KMS-11 (cell line): ENCODE measurements at regions not wholly inside any gene's neighbourhood (a gene's known extent, or its start where the extent isn't known, plus 50 kb on each side); places are given as distances from the start of the nearest gene placed in this dataset.

Experiments
- H2AFZ ChIP-seq: fragments of 200-600 bp; sonication (generic); 2 replicates; pipeline ENCODE4 v1.6.1; 2016; ENCODE audit warnings: antibody characterized with exemption, mixed run types, low read depth
- H3K27ac ChIP-seq: fragments of 200-600 bp; sonication (generic); 2 replicates; pipeline ENCODE4 v1.6.1; 2016; ENCODE audit warnings: mild to moderate bottlenecking, mixed run types
- H3K27me3 ChIP-seq: fragments of 200-600 bp; sonication (generic); 2 replicates; pipeline ENCODE4 v1.6.1; 2017; ENCODE audit warnings: mild to moderate bottlenecking, low read depth, mixed run types, moderate library complexity; ENCODE audit not compliant: insufficient read depth
- H3K36me3 ChIP-seq: fragments of 200-600 bp; sonication (generic); 2 replicates; pipeline ENCODE4 v1.6.1; 2017; ENCODE audit warnings: mild to moderate bottlenecking, mixed run types; ENCODE audit not compliant: insufficient read depth
- H3K4me1 ChIP-seq: fragments of 200-600 bp; sonication (generic); 2 replicates; pipeline ENCODE4 v1.6.1; 2016; ENCODE audit warnings: mild to moderate bottlenecking, low read depth, mixed run types; ENCODE audit not compliant: poor library complexity, severe bottlenecking
- H3K4me2 ChIP-seq: fragments of 200-600 bp; sonication (generic); 2 replicates; pipeline ENCODE4 v1.7.0; 2016; ENCODE audit warnings: mild to moderate bottlenecking, mixed run types
- H3K4me3 ChIP-seq: fragments of 200-600 bp; sonication (generic); IDR thresholded peaks from 2 replicates; pipeline ENCODE4 v1.6.1; 2017; ENCODE audit warnings: low read depth, low read length, mixed read lengths; ENCODE audit not compliant: insufficient read depth
- H3K79me2 ChIP-seq: fragments of 200-600 bp; sonication (generic); 2 replicates; pipeline ENCODE4 v1.6.1; 2016; ENCODE audit warnings: low read depth, mixed run types; ENCODE audit not compliant: insufficient read depth
- H3K9ac ChIP-seq: fragments of 200-600 bp; sonication (generic); 2 replicates; pipeline ENCODE4 v1.6.1; 2016; ENCODE audit warnings: mild to moderate bottlenecking, mixed run types
- H4K20me1 ChIP-seq: fragments of 200-600 bp; sonication (generic); 2 replicates; pipeline ENCODE4 v1.6.1; 2016; ENCODE audit warnings: mild to moderate bottlenecking, mixed run types; ENCODE audit not compliant: insufficient read depth
- CTCF ChIP-seq: fragments of 200-600 bp; sonication (generic); conservative IDR thresholded peaks from 2 replicates; pipeline ENCODE4 v1.6.1; 2017; ENCODE audit warnings: low read depth, mild to moderate bottlenecking, antibody characterized with exemption, low read length, moderate library complexity, mixed read lengths

- Histone ChIP-seq H3K4me1 (no peaks in the 10 kb centered on the region), H3K27ac (no peak overlapping the region), H3K4me3 (no peak overlapping the region), H3K79me2 (no peaks in the 10 kb centered on the region), H3K36me3 (no peaks in the 10 kb centered on the region), H3K27me3 (no peaks in the 10 kb centered on the region), H4K20me1 (no peaks in the 10 kb centered on the region), H3K9ac (no peak overlapping the region), H3K4me2 (no peak overlapping the region), H2AFZ (no peak overlapping the region)
- TF ChIP-seq CTCF, result no peak
Observed at GRCh38 chr22:49295465-49295743, 532.3 kb downstream of the BRD1 start.

GRCh38 chr22:49294656-49295464 lies 532.8 kb downstream of the BRD1 start:
- Histone ChIP-seq H3K79me2 (no peaks in the 10 kb centered on the region), H3K36me3 (no peaks in the 10 kb centered on the region), H3K4me2 (no peak overlapping the region), H3K9ac (no peak overlapping the region), H4K20me1 (no peaks in the 10 kb centered on the region), H3K27me3 (no peaks in the 10 kb centered on the region), H3K4me1 (no peaks in the 10 kb centered on the region), H3K4me3 (no peak overlapping the region), H2AFZ (no peak overlapping the region), H3K27ac (no peak overlapping the region)
- no peak for TF ChIP-seq CTCF

- Histone ChIP-seq H3K9ac (no peak overlapping the region), H3K27ac (no peak overlapping the region), H3K4me2 (no peak overlapping the region), H3K4me3 (no peak overlapping the region), H3K79me2 (no peaks in the 10 kb centered on the region), H3K27me3 (no peaks in the 10 kb centered on the region), H3K36me3 (no peaks in the 10 kb centered on the region), H3K4me1 (no peaks in the 10 kb centered on the region), H2AFZ (no peak overlapping the region), H4K20me1 (no peaks in the 10 kb centered on the region)
- no peak for TF ChIP-seq CTCF
Observed at GRCh38 chr22:49292909-49293308, 534.8 kb downstream of the BRD1 start.

- H2AFZ ChIP-seq, result no peak overlapping the region
- H4K20me1 ChIP-seq, result no peaks in the 10 kb centered on the region
- H3K27me3 ChIP-seq, result no peaks in the 10 kb centered on the region
- H3K9ac ChIP-seq, result no peak overlapping the region
- H3K4me1 ChIP-seq, result no peaks in the 10 kb centered on the region
- no peak for TF ChIP-seq CTCF
- H3K4me3 ChIP-seq, result no peak overlapping the region
- no peak overlapping the region for H3K4me2 ChIP-seq
- no peaks in the 10 kb centered on the region for H3K36me3 ChIP-seq
- H3K79me2 ChIP-seq, result no peaks in the 10 kb centered on the region
- no peak overlapping the region for H3K27ac ChIP-seq
Observed at GRCh38 chr22:49291781-49292180, 535.9 kb downstream of the BRD1 start.
